LHCN-M2 (cell line): ENCODE measurements at regions not wholly inside any gene's neighbourhood (a gene's known extent, or its start where the extent isn't known, plus 50 kb on each side); places are given as distances from the start of the nearest gene placed in this dataset.
A peak's percentile ranks its signal among the peaks of the same experiment; 100 is the strongest.

Experiments used
- DNase-seq: peaks from one replicate; pipeline ENCODE4 v3.0.0-alpha.2; 2012; ENCODE audit warnings: low read depth

GRCh38 chr6:147128056-147128455, 76.2 kb upstream of the STXBP5 start:
- DNase-seq, result no peak

DNA sequence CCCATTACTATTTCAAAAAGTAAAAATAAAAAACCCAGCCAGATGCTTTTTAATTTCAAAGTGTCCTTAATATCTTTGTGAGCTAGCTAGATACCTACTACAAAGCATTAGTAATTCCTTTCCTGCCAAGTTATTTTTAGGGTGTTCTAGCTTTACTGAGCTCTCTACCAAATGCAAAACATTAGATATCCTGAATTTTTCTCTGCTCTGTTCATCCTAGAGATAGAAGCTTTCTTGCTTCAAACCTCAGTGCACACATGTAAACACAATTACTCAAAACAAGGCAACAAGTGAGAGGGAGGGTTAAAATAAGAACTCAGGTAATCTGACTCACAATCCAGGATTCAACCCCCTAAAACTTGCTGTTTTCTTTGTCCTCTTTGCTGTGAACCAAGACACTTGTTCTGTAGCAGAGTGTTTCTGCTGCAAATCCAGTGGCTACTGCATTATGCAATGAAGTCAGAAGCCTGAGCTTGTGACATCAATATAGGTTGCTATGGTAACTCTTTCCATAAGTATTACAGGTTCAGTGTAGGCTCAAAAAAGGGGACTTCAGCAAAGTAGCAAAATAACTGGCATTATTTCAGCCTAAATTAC, 72.6 kb upstream of the STXBP5 start:
- peak; percentile 29 for DNase-seq

GRCh38 chr6:147132889-147133288, 71.3 kb upstream of the STXBP5 start:
- DNase-seq, result peak; percentile 34

DNA sequence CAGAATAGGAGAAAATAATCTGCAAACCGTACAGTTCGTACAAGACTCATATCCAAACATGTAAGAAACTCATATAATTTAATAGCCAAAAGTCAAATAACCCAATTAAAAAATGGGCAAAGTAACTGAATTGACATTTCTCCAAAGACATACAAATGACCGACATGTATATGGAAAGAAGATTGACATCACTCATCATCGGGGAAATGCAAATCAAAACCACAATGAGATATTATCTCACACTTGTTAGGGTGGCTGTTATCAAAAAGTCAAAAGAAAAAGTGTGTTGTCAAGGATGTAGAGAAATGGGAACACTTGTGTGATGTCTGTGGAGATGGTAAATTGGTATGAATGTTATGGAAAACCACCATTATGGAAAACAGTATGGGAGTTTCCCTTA, 70.5 kb upstream of the STXBP5 start:
- DNase-seq, result no peak

GRCh38 chr6:147135211-147135681, 69.0 kb upstream of the STXBP5 start:
- peak; percentile 78 for DNase-seq

DNA sequence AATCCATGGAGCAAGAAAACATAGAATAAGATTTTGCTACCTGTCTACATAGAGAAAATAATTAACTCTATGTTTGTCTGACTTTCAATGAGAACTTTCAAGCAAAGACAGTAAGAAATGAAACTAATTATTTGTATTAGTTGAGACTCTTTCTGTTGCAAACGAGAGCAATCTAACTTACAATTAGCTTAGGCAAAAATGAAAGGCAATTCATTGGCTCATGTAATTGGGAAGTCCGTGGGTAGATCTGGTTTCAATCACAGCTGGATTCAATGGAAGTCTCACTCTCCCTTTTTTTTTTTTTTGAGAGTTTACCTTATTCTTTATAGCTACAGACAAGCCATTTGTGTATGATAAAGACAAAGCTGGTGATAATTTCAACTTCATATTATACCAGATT, 68.2 kb upstream of the STXBP5 start:
- no peak for DNase-seq

- DNase-seq, result no peak
These were observed 66.2 kb upstream of the STXBP5 start for GRCh38 chr6:147137986-147138385.

- no peak for DNase-seq
These were observed 65.4 kb upstream of the STXBP5 start for GRCh38 chr6:147138835-147139234.

- DNase-seq, result peak; percentile 73
These were observed 62.4 kb upstream of the STXBP5 start for GRCh38 chr6:147141711-147142308.

DNA sequence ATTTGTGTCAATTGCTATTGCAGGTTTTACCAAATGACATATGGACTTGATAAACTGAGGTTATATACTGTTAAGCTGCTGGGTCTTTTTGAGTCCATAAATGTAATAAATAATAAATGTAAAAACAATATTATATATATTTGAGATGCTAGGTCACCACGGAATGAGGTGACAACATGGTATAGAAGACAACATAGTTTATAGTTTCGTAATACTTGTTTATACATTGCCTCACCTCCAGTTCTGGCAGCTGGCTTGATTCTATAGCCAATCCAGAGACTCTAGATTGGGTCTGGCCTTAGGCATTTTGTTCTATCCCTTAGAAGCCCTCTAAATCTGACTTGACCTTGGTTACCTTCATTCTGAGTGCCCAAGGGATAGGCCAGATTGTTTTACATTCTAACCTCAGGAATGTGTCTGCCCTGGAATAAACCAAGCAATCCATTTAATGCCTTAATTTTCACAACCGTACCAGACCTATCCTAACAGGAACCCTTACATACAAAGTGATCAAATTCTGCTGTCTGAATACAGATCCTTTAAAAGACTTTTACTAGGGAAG, 61.5 kb upstream of the STXBP5 start:
- DNase-seq, result peak; percentile 67

GRCh38 chr6:147149092-147149491, 55.1 kb upstream of the STXBP5 start:
- no peak for DNase-seq

DNA sequence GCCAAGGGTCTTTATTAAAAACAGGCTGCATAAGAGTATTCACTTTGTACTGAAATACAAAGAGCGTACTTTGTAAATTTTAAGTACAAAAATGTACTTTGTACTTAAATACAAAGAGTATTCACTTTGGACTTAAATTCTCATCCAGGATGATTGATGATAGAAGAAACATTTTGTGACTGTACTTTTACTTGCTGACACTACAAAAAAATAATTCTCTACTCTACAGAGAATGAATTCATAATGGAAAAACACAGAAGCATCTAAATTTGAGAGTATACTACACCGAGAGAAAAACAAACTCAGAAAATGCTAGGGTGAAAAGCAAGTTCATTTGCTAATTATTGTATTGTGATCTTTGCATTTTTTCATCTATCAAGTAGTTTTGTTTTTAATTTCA, 54.4 kb upstream of the STXBP5 start:
- DNase-seq, result no peak

- DNase-seq, result no peak
These were observed 53.9 kb upstream of the STXBP5 start for GRCh38 chr6:147150293-147150692.
